Peyer's patch (tissue), 4 donors: ENCODE measurements at regions not wholly inside any gene's neighbourhood (a gene's known extent, or its start where the extent isn't known, plus 50 kb on each side); places are given as distances from the start of the nearest gene placed in this dataset.

Experiments used
- DNase-seq, 3 donors: peaks; one replicate each; pipeline ENCODE4 v3.0.0-alpha.2; 2017 to 2019
- H3K27ac ChIP-seq, 4 donors: fragments of 200-600 bp; sonication (generic); one replicate each; pipeline ENCODE4 v1.5.1; 2016 to 2019
- H3K27me3 ChIP-seq, 2 donors: fragments of 200-600 bp; sonication (generic); one replicate each; pipeline ENCODE4 v1.5.1; 2019
- H3K36me3 ChIP-seq, 3 donors: fragments of 200-600 bp; sonication (generic); one replicate each; pipeline ENCODE4 v1.5.1; 2016 to 2019
- H3K4me1 ChIP-seq, 4 donors: fragments of 200-600 bp; sonication (generic); one replicate each; pipeline ENCODE4 v1.5.1; 2016 to 2019
- H3K4me3 ChIP-seq, 4 donors: fragments of 200-600 bp; sonication (generic); 1 replicate in 3 of 4; 2 replicates in 1 of 4; pipeline ENCODE4 v1.5.1; 2016 to 2019; ENCODE audit warnings: mild to moderate bottlenecking in 1 of 4
- H3K9me3 ChIP-seq, 4 donors: fragments of 200-600 bp; sonication (generic); one replicate each; pipeline ENCODE4 v1.5.1; 2016 to 2019; ENCODE audit warnings: mild to moderate bottlenecking in 1 of 4
- CTCF ChIP-seq, 6 experiments: fragments of 450-650 bp in 4 of 6; fragments of 200-600 bp in 2 of 6; sonication (generic) in 1 of 6; IDR thresholded peaks; one replicate each; pipeline ENCODE4 v1.5.1; 2017 to 2019; ENCODE audit warnings: antibody characterized with exemption in 6 of 6, mild to moderate bottlenecking in 3 of 6, moderate library complexity in 1 of 6
- POLR2A ChIP-seq, 2 donors: fragments of 450-650 bp; IDR thresholded peaks; one replicate each; pipeline ENCODE4 v1.5.1; 2017; ENCODE audit warnings: antibody characterized with exemption in 2 of 2, mild to moderate bottlenecking in 2 of 2, moderate library complexity in 2 of 2

GRCh38 chr15:62486041-62486440, 321.0 kb upstream of the C2CD4B start:
- TF ChIP-seq POLR2A (IDR thresholded peaks at IDR 0.05): no peak
- TF ChIP-seq CTCF (IDR thresholded peaks at IDR 0.05): no peak
- no peak overlapping the region for H3K4me3 ChIP-seq
- H3K27ac ChIP-seq: no peak overlapping the region

DNA sequence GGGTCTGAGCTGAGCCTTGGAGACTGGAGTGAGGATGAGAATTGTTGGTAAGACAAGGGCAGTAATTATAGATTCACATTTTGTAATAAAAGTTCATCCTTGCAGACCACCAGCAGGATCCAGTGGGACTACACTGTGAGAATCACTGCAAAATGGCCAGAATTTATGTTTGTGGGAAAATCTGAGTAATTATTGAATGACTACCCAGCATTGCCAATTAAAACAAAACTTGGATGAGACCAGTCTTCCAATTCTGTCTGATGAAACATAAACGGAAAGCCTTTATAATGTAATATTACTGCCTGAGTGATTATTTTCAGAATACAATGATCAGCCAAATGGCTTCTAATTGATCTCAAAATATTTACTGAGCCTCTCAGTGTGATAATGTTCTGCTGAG, 323.3 kb upstream of the C2CD4B start:
- no peak overlapping the region for H3K27ac ChIP-seq
- no peak for DNase-seq
- no peaks in the 10 kb centered on the region for H3K27me3 ChIP-seq
- H3K36me3 ChIP-seq: no peaks in the 10 kb centered on the region
- TF ChIP-seq POLR2A (IDR thresholded peaks at IDR 0.05): no peak
- TF ChIP-seq CTCF (IDR thresholded peaks at IDR 0.05): no peak
- H3K9me3 ChIP-seq: no peaks in the 10 kb centered on the region
- peaks cover 0 to 8% (median 0%) of the 10 kb centered on the region in 4 donors for H3K4me1 ChIP-seq
- H3K4me3 ChIP-seq: no peak overlapping the region

More at GRCh38 chr15:62486041-62486440, 321.0 kb upstream of the C2CD4B start:
- H3K9me3 ChIP-seq: no peaks in the 10 kb centered on the region
- DNase-seq: no peak
- H3K27me3 ChIP-seq: no peaks in the 10 kb centered on the region
- peaks cover 0 to 8% (median 0%) of the 10 kb centered on the region in 4 donors for H3K4me1 ChIP-seq
- H3K36me3 ChIP-seq: no peaks in the 10 kb centered on the region

- no peak for DNase-seq
- TF ChIP-seq CTCF (IDR thresholded peaks at IDR 0.05) (no peak), POLR2A (IDR thresholded peaks at IDR 0.05) (no peak)
These were observed 326.6 kb upstream of the C2CD4B start for GRCh38 chr15:62491642-62492041.

GRCh38 chr15:62492900-62493299, 327.8 kb upstream of the C2CD4B start:
- Histone ChIP-seq H3K36me3 (no peaks in the 10 kb centered on the region), H3K27me3 (no peaks in the 10 kb centered on the region), H3K9me3 (no peaks in the 10 kb centered on the region), H3K27ac (no peak overlapping the region), H3K4me1 (no peaks in the 10 kb centered on the region), H3K4me3 (no peak overlapping the region)
- DNase-seq: no peak
- TF ChIP-seq CTCF (IDR thresholded peaks at IDR 0.05) (no peak), POLR2A (IDR thresholded peaks at IDR 0.05) (no peak)

More at GRCh38 chr15:62491642-62492041, 326.6 kb upstream of the C2CD4B start:
- no peak overlapping the region for H3K27ac ChIP-seq
- H3K27me3 ChIP-seq: no peaks in the 10 kb centered on the region
- H3K36me3 ChIP-seq: no peaks in the 10 kb centered on the region
- H3K9me3 ChIP-seq: no peaks in the 10 kb centered on the region
- H3K4me3 ChIP-seq: no peak overlapping the region
- no peaks in the 10 kb centered on the region for H3K4me1 ChIP-seq

DNA sequence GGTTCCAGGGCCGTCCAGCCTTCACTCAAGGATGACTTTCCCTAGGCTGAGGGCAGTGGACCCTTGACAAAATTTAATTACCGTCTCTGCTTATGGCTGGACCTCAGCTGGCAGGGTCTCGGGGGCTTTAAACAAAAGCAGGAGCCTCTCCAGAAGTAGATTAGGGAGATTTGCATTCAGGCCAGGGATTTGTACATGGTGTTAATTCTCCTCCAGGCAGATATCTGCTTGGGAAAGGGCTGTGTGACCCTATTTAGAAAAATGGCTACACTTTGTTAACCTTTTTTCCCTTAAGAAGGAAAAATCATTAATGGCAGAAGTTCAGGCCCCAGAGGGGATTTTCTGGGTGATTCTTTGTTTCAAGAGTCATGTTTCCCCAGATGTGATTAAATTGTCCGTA, 329.1 kb upstream of the C2CD4B start:
- H3K4me3 ChIP-seq: no peak overlapping the region
- no peaks in the 10 kb centered on the region for H3K9me3 ChIP-seq
- H3K27ac ChIP-seq: no peak overlapping the region
- no peak for TF ChIP-seq POLR2A (IDR thresholded peaks at IDR 0.05)
- no peak for TF ChIP-seq CTCF (IDR thresholded peaks at IDR 0.05)
- H3K4me1 ChIP-seq: no peaks in the 10 kb centered on the region
- DNase-seq: no peak
- H3K36me3 ChIP-seq: no peaks in the 10 kb centered on the region
- no peaks in the 10 kb centered on the region for H3K27me3 ChIP-seq
